Caco-2 (cell line): ENCODE measurements at regions not wholly inside any gene's neighbourhood (a gene's known extent, or its start where the extent isn't known, plus 50 kb on each side); places are given as distances from the start of the nearest gene placed in this dataset.

Experiments
- BruUV-seq: library from RNA; stranded (reverse); fragments of 400-500 nt; replicated peaks from 2 replicates; lab custom pipeline; 2021; lab: Mats Ljungman, UMichigan
- CTCF ChIA-PET: fragments of 300-600 bp; sonication (Branson Sonifier 250); formaldehyde crosslinking; loops from one replicate; lab custom pipeline; 2022; ENCODE audit warnings: antibody characterized with exemption; lab: Charles Lee
- POLR2A ChIA-PET: fragments of 300-600 bp; sonication (Branson Sonifier 250); formaldehyde crosslinking; loops from one replicate; lab custom pipeline; 2022; ENCODE audit warnings: antibody characterized with exemption; lab: Charles Lee
- DNase-seq, 2 experiments: peaks; one replicate each; pipeline versions ENCODE4 v3.0.0 to v3.0.0-alpha.2; 2020 to 2022
- H3K27me3 ChIP-seq: replicated peaks from 2 replicates; pipeline ENCODE4 v1.6.0; 2011; ENCODE audit warnings: low read length; ENCODE audit not compliant: control insufficient read depth, insufficient read depth
- H3K36me3 ChIP-seq: 2 replicates; pipeline ENCODE4 v1.5.1; 2011; ENCODE audit warnings: low read length; ENCODE audit not compliant: control insufficient read depth, insufficient read depth
- H3K4me1 ChIP-seq: fragments of 250-450 bp; sonication (Bioruptor Pico); 2 replicates; pipeline ENCODE4 v1.5.1; 2020; ENCODE audit warnings: mild to moderate bottlenecking
- H3K4me3 ChIP-seq: 2 replicates; pipeline ENCODE4 v1.5.1; 2011; ENCODE audit warnings: low read depth, mild to moderate bottlenecking, control low read depth, low read length
- H3K9me3 ChIP-seq: fragments of 250-450 bp; sonication (Bioruptor Pico); 2 replicates; pipeline ENCODE4 v1.5.1; 2020; ENCODE audit warnings: mild to moderate bottlenecking, moderate library complexity
- H3K27ac Mint-ChIP-seq: one replicate; pipeline ENCODE4 v1.8.0; 2022; ENCODE audit warnings: mixed read lengths; ENCODE audit not compliant: unreplicated experiment
- H3K27me3 Mint-ChIP-seq: one replicate; pipeline ENCODE4 v1.8.0; 2022; ENCODE audit warnings: mixed read lengths; ENCODE audit not compliant: insufficient read depth, unreplicated experiment
- H3K36me3 Mint-ChIP-seq: one replicate; pipeline ENCODE4 v1.8.0; 2022; ENCODE audit warnings: mild to moderate bottlenecking, mixed read lengths; ENCODE audit not compliant: insufficient read depth, unreplicated experiment
- H3K4me1 Mint-ChIP-seq: one replicate; pipeline ENCODE4 v1.8.0; 2022; ENCODE audit warnings: low read depth, mixed read lengths; ENCODE audit not compliant: unreplicated experiment
- H3K4me3 Mint-ChIP-seq: one replicate; pipeline ENCODE4 v1.8.0; 2022; ENCODE audit warnings: mild to moderate bottlenecking, moderate library complexity, mixed read lengths; ENCODE audit not compliant: unreplicated experiment
- H3K9me3 Mint-ChIP-seq: one replicate; pipeline ENCODE4 v1.8.0; 2022; ENCODE audit warnings: mixed read lengths; ENCODE audit not compliant: unreplicated experiment
- CTCF ChIP-seq, 2 experiments: fragments of 200-600 bp in 1 of 2; IDR thresholded peaks; 1 replicate in 1 of 2; 2 replicates in 1 of 2; pipeline versions ENCODE4 v1.5.1 to v1.8.0; 2011 to 2022; ENCODE audit warnings: antibody characterized with exemption in 1 of 2, control low read depth in 1 of 2, inconsistent platforms in 1 of 2, low read depth in 1 of 2, low read length in 1 of 2, mild to moderate bottlenecking in 1 of 2, moderate library complexity in 1 of 2; ENCODE audit not compliant: insufficient read depth in 1 of 2, severe bottlenecking in 1 of 2, unreplicated experiment in 1 of 2
- intact Hi-C: fragments of 100-400 bp; cut with micrococcal nuclease; formaldehyde crosslinking; loops from one replicate; pipeline ENCODE4 v1.10.0; 2022; ENCODE audit not compliant: unreplicated experiment

DNA sequence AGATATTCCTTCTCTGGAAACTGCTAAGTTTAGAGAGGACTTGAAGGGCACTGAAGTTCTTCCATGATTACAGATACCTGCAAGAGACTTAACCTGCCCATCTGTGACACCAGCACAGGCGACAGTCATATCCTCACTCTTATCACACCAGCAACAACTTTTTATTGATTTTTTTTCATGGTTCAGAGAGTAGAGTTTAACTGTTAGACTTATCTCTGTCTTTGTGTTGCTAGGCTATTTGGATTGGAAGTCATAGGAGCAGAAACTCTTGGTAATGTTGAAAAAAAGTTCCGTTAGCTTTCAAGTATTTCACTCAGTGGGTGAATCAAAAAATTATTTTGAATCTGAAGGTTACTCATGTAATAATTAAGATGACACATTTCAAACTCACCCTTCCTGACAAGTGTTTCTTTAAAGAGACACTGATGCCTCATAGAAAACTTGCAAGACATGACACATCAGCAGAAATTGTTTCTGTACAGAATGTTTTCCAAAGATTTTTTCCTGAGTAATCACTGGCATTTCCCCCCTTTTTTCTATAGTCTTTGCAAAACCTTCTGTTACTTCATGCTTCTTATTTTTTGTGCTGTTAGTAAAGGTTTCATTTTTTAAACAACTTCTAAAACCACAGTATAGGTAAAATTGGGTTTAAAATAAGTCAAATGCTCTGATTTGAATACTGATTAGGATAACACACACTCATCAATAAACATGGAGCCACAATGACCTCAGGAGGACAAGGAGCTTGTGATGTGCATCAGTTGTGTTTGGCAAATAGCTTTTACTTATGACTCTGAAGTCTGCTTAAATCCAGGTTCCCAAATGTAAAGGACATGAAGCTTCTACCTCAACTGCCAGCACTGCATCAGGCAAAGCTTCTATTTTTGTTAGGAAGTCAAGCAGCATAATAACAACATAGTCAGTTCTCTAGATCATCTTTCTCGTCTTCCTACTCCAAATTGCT is 252.9 kb upstream of the MAN1A1 start:
- CTCF ChIA-PET, result no interaction called here
- no peak for DNase-seq

DNA sequence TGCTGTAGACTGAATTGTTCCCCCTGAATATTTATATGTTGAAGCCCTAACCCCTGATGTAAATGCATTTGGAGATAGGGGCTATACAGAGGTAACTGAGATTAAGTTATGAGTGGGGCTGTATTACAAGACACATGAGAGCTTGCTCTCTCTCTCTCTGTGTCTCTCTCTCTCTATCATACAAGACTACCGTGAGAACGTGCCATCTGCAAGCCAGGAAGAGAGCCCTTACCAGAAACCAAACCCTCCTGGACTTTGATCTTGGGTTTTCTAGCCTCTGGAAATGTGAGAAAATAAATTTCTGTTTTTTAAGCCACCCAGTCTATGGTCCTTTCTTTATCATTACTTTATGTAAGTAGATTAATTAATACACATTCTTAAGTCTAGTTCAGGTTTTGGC is 249.3 kb upstream of the MAN1A1 start:
- Mint-ChIP-seq H3K4me1 (no peaks in the 10 kb centered on the region), H3K36me3 (no peaks in the 10 kb centered on the region), H3K4me3 (no peak overlapping the region), H3K9me3 (no peaks in the 10 kb centered on the region), H3K27ac (no peak overlapping the region), H3K27me3 (no peaks in the 10 kb centered on the region)
- H3K4me3 ChIP-seq, result no peak overlapping the region
- DNase-seq, result no peak
- TF ChIP-seq CTCF (IDR thresholded peaks at IDR 0.05; ENCODE audit: insufficient read depth in 1 of 2, low read depth in 1 of 2, low read length in 1 of 2, severe bottlenecking in 1 of 2, unreplicated experiment in 1 of 2), result no peak
- no peaks in the 10 kb centered on the region for H3K9me3 ChIP-seq
- H3K4me1 ChIP-seq, result no peaks in the 10 kb centered on the region
- BruUV-seq, result no TSS peak
- ChIA-PET POLR2A (no interaction called here), CTCF (no interaction called here)
- H3K27me3 ChIP-seq, result no peaks in the 10 kb centered on the region
- intact Hi-C loops, result no loop called here
- H3K36me3 ChIP-seq, result no peaks in the 10 kb centered on the region

More for the DNA sequence above, 252.9 kb upstream of the MAN1A1 start:
- no peak overlapping the region for H3K27ac Mint-ChIP-seq
- no peaks in the 10 kb centered on the region for H3K27me3 Mint-ChIP-seq
- no TSS peak for BruUV-seq
- Histone ChIP-seq H3K4me3 (no peak overlapping the region), H3K9me3 (no peaks in the 10 kb centered on the region), H3K27me3 (no peaks in the 10 kb centered on the region), H3K36me3 (no peaks in the 10 kb centered on the region), H3K4me1 (no peaks in the 10 kb centered on the region)
- no peak for TF ChIP-seq CTCF (IDR thresholded peaks at IDR 0.05; ENCODE audit: insufficient read depth in 1 of 2, low read depth in 1 of 2, low read length in 1 of 2, severe bottlenecking in 1 of 2, unreplicated experiment in 1 of 2)
- no peak overlapping the region for H3K4me3 Mint-ChIP-seq
- no peaks in the 10 kb centered on the region for H3K9me3 Mint-ChIP-seq
- intact Hi-C loops, result no loop called here
- no peaks in the 10 kb centered on the region for H3K36me3 Mint-ChIP-seq
- H3K4me1 Mint-ChIP-seq, result no peaks in the 10 kb centered on the region
- POLR2A ChIA-PET, result no interaction called here

- intact Hi-C loops, result no loop called here
- H3K36me3 Mint-ChIP-seq, result no peaks in the 10 kb centered on the region
- TF ChIP-seq CTCF (IDR thresholded peaks at IDR 0.05; ENCODE audit: insufficient read depth in 1 of 2, low read depth in 1 of 2, low read length in 1 of 2, severe bottlenecking in 1 of 2, unreplicated experiment in 1 of 2), result no peak
- DNase-seq, result no peak
- Histone ChIP-seq H3K9me3 (no peaks in the 10 kb centered on the region), H3K4me1 (no peaks in the 10 kb centered on the region), H3K36me3 (no peaks in the 10 kb centered on the region), H3K27me3 (no peaks in the 10 kb centered on the region), H3K4me3 (no peak overlapping the region)
- peaks cover under 1% of the 10 kb centered on the region for H3K27me3 Mint-ChIP-seq
- BruUV-seq, result no TSS peak
- no peak overlapping the region for H3K4me3 Mint-ChIP-seq
- H3K9me3 Mint-ChIP-seq, result no peaks in the 10 kb centered on the region
- ChIA-PET POLR2A (no interaction called here), CTCF (no interaction called here)
- H3K4me1 Mint-ChIP-seq, result no peaks in the 10 kb centered on the region
- H3K27ac Mint-ChIP-seq, result no peak overlapping the region
Measured at GRCh38 chr6:119594907-119595306, 245.3 kb upstream of the MAN1A1 start.
